ENCODE measurements at regions not wholly inside any gene's neighbourhood (a gene's known extent, or its start where the extent isn't known, plus 50 kb on each side); places are given as distances from the start of the nearest gene placed in this dataset.

DNA sequence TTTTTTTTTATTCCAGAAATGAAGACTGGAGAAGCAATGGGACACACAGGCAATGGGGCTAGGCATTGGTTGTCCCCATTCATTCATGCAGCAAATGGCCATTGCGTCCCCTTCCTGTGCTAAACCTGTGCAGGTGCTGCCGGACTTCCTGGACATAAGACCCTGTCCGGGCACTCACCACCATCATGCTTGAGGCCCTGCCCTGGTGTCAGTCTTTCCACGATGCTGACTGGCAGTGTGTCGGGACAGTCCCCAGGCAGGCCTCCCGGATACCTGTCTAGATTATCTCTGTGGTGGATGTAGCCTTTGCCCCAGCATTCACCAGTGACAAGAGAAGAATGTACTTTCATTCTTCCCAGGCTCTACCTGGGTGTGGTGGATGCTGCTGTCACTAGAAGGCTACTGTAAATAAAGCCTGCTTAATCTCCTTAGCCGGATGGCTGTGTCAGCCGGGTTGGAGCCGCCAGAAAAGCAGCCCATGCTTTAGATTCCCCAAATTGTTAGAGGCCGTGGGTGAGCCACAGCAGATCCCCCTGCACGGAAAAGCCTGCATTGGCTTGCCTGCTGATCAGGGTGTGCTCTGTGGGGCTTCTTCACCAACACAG lies 94.5 kb upstream of the PARP11 start:
- Histone ChIP-seq H3K4me3 (ENCODE audit: low read depth in 2 of 2, low read length in 1 of 2) (no peak overlapping the region), H3K27me3 (ENCODE audit: insufficient read depth) (peaks cover 12% of the 10 kb centered on the region), H3K9ac (no peak overlapping the region), H3K4me2 (no peak overlapping the region), H3F3A (replicated peaks; ENCODE audit: insufficient read depth) (no peaks in the 10 kb centered on the region), H3K9me3 (no peaks in the 10 kb centered on the region), H3K79me2 (ENCODE audit: insufficient read depth) (no peaks in the 10 kb centered on the region), H3K4me1 (ENCODE audit: control insufficient read depth in 1 of 2, insufficient read depth in 2 of 2, low read depth in 1 of 2, low read length in 1 of 2) (no peaks in the 10 kb centered on the region), H3K27ac (ENCODE audit: low read depth in 2 of 2, low read length in 1 of 2) (no peak overlapping the region), H3K36me3 (replicated peaks in 1 of 2; ENCODE audit: control insufficient read depth in 1 of 2, insufficient read depth in 2 of 2, low read length in 1 of 2) (no peaks in the 10 kb centered on the region), H3K9me2 (no peaks in the 10 kb centered on the region), H4K20me1 (ENCODE audit: insufficient read depth) (no peaks in the 10 kb centered on the region), H2AFZ (ENCODE audit: low read depth) (no peak overlapping the region)
- TF ChIP-seq POLR2AphosphoS5 (IDR thresholded peaks at IDR 0.05; ENCODE audit: low read depth, low read length) (no peak), FOSL2 (IDR thresholded peaks at IDR 0.05; ENCODE audit: borderline replicate concordance, low read depth) (no peak)
- TF ChIP-seq, protein P1, sequence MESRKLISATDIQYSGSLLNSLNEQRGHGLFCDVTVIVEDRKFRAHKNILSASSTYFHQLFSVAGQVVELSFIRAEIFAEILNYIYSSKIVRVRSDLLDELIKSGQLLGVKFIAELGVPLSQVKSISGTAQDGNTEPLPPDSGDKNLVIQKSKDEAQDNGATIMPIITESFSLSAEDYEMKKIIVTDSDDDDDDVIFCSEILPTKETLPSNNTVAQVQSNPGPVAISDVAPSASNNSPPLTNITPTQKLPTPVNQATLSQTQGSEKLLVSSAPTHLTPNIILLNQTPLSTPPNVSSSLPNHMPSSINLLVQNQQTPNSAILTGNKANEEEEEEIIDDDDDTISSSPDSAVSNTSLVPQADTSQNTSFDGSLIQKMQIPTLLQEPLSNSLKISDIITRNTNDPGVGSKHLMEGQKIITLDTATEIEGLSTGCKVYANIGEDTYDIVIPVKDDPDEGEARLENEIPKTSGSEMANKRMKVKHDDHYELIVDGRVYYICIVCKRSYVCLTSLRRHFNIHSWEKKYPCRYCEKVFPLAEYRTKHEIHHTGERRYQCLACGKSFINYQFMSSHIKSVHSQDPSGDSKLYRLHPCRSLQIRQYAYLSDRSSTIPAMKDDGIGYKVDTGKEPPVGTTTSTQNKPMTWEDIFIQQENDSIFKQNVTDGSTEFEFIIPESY (IDR thresholded peaks at IDR 0.05; ENCODE audit: borderline replicate concordance, low read depth) = no peak
- TF ChIP-seq, protein P2, sequence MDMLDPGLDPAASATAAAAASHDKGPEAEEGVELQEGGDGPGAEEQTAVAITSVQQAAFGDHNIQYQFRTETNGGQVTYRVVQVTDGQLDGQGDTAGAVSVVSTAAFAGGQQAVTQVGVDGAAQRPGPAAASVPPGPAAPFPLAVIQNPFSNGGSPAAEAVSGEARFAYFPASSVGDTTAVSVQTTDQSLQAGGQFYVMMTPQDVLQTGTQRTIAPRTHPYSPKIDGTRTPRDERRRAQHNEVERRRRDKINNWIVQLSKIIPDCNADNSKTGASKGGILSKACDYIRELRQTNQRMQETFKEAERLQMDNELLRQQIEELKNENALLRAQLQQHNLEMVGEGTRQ (IDR thresholded peaks at IDR 0.05; ENCODE audit: borderline replicate concordance, low read depth, low read length) = no peak
- ChIA-PET POLR2A (no interaction called here), CTCF (interaction anchor here (1.4 kb wide), 1 partner anchor 28 kb away, joined by 4 read pairs; no protein-coding TSS in a partner anchor)
- 4% methylated on average over 5 of the region's 11 CpGs for WGBS (ENCODE audit: low lambda C conversion rate)
- no peak for DNase-seq

DNA sequence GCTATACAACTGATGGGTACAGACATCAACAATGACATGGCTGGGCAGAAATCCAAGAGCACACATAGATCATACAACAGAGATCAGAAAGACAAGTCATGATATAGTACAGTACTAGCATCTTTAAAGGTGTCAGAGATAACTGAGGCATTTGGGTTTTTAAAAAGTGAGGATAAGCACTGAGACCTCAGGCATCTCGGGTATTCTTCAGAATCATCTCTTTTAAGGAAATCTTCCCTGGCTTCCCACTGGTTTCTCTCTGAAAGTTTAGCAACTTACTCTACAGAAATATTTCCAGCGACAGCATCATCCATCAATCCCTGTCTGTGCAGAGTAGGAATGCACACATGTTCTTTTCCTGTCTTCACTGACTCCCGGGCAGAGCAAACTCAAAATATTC lies 93.2 kb upstream of the PARP11 start:
- no peaks in the 10 kb centered on the region for H3K4me1 ChIP-seq (ENCODE audit: control insufficient read depth in 1 of 2, insufficient read depth in 2 of 2, low read depth in 1 of 2, low read length in 1 of 2)
- no peaks in the 10 kb centered on the region for H3K79me2 ChIP-seq (ENCODE audit: insufficient read depth)
- CTCF ChIA-PET = no interaction called here
- H3K4me3 ChIP-seq (ENCODE audit: low read depth in 2 of 2, low read length in 1 of 2) = no peak overlapping the region
- H3K4me2 ChIP-seq = no peak overlapping the region
- no peaks in the 10 kb centered on the region for H3F3A ChIP-seq (replicated peaks; ENCODE audit: insufficient read depth)
- WGBS (ENCODE audit: low lambda C conversion rate) = 5% methylated on average over 3 of the region's 3 CpGs
- no peak for DNase-seq
- H3K9me3 ChIP-seq = no peaks in the 10 kb centered on the region
- no peaks in the 10 kb centered on the region for H4K20me1 ChIP-seq (ENCODE audit: insufficient read depth)
- no peak for TF ChIP-seq SIN3A (IDR thresholded peaks at IDR 0.05; ENCODE audit: borderline replicate concordance, low read depth, low read length)
- no peak for TF ChIP-seq SMC3 (IDR thresholded peaks at IDR 0.05; ENCODE audit: low read depth, low read length)
- TF ChIP-seq, protein P3, sequence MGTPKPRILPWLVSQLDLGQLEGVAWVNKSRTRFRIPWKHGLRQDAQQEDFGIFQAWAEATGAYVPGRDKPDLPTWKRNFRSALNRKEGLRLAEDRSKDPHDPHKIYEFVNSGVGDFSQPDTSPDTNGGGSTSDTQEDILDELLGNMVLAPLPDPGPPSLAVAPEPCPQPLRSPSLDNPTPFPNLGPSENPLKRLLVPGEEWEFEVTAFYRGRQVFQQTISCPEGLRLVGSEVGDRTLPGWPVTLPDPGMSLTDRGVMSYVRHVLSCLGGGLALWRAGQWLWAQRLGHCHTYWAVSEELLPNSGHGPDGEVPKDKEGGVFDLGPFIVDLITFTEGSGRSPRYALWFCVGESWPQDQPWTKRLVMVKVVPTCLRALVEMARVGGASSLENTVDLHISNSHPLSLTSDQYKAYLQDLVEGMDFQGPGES (IDR thresholded peaks at IDR 0.05; ENCODE audit: low read depth, low read length) = no peak
- TF ChIP-seq JUND (IDR thresholded peaks at IDR 0.05) = no peak
- no peak for TF ChIP-seq POLR2AphosphoS5 (IDR thresholded peaks at IDR 0.05; ENCODE audit: low read depth, low read length)
- H3K9ac ChIP-seq = no peak overlapping the region
- H3K27ac ChIP-seq (ENCODE audit: low read depth in 2 of 2, low read length in 1 of 2) = no peak overlapping the region
- H3K9me2 ChIP-seq = no peaks in the 10 kb centered on the region
- peaks cover 24% of the 10 kb centered on the region for H3K27me3 ChIP-seq (ENCODE audit: insufficient read depth)
- POLR2A ChIA-PET = no interaction called here
- H3K36me3 ChIP-seq (replicated peaks in 1 of 2; ENCODE audit: control insufficient read depth in 1 of 2, insufficient read depth in 2 of 2, low read length in 1 of 2) = no peaks in the 10 kb centered on the region
- H2AFZ ChIP-seq (ENCODE audit: low read depth) = no peak overlapping the region
